ENCODE measurements at regions not wholly inside any gene's neighbourhood (a gene's known extent, or its start where the extent isn't known, plus 50 kb on each side); places are given as distances from the start of the nearest gene placed in this dataset.
"Not testable (repeated sequence)": the region's sequence is repeated elsewhere in the genome, so short reads cannot be mapped to it uniquely, and the experiment has no call there.

GRCh38 chr12:46573347-46573658 is 200.7 kb upstream of the SLC38A2 start:
- Mint-ChIP-seq H3K4me1 (no peaks in the 10 kb centered on the region), H3K27ac (ENCODE audit: low read depth) (no peak overlapping the region), H3K36me3 (ENCODE audit: insufficient read depth) (no peaks in the 10 kb centered on the region), H3K27me3 (no peaks in the 10 kb centered on the region), H3K4me3 (no peak overlapping the region), H3K9me3 (peaks cover 6% of the 10 kb centered on the region)
- ATAC-seq (replicated peaks; ENCODE audit: extremely low read depth, poor library complexity, severe bottlenecking) (no peak), DNase-seq (ENCODE audit: low spot score in 2 of 2) (no peak)

- Mint-ChIP-seq H3K27me3 (no peaks in the 10 kb centered on the region), H3K27ac (ENCODE audit: low read depth) (no peak overlapping the region)
These were observed 200.2 kb upstream of the SLC38A2 start for GRCh38 chr12:46572644-46573346.

GRCh38 chr12:46571608-46572007 is 199.0 kb upstream of the SLC38A2 start:
- no peak for DNase-seq (ENCODE audit: low spot score in 2 of 2)
- Mint-ChIP-seq H3K36me3 (ENCODE audit: insufficient read depth) (no peaks in the 10 kb centered on the region), H3K27ac (ENCODE audit: low read depth) (no peak overlapping the region), H3K9me3 (peaks cover 14% of the 10 kb centered on the region), H3K4me1 (no peaks in the 10 kb centered on the region), H3K27me3 (no peaks in the 10 kb centered on the region), H3K4me3 (no peak overlapping the region)
- ATAC-seq (replicated peaks; ENCODE audit: extremely low read depth, poor library complexity, severe bottlenecking) = no peak

More at GRCh38 chr12:46572644-46573346, 200.2 kb upstream of the SLC38A2 start:
- Mint-ChIP-seq H3K4me3 (no peak overlapping the region), H3K4me1 (no peaks in the 10 kb centered on the region), H3K36me3 (ENCODE audit: insufficient read depth) (no peaks in the 10 kb centered on the region), H3K9me3 (peaks cover 6% of the 10 kb centered on the region)
- no peak for ATAC-seq (replicated peaks; ENCODE audit: extremely low read depth, poor library complexity, severe bottlenecking)
- DNase-seq (ENCODE audit: low spot score in 2 of 2) = no peak

- no peaks in the 10 kb centered on the region for H3K36me3 Mint-ChIP-seq (ENCODE audit: insufficient read depth)
- ATAC-seq (replicated peaks; ENCODE audit: extremely low read depth, poor library complexity, severe bottlenecking) (no peak), DNase-seq (ENCODE audit: low spot score in 2 of 2) (no peak)
- H3K27ac Mint-ChIP-seq (ENCODE audit: low read depth) = no peak overlapping the region
- no peaks in the 10 kb centered on the region for H3K4me1 Mint-ChIP-seq
- H3K4me3 Mint-ChIP-seq = no peak overlapping the region
- H3K27me3 Mint-ChIP-seq = no peaks in the 10 kb centered on the region
- H3K9me3 Mint-ChIP-seq = peaks cover 21% of the 10 kb centered on the region
These were observed 197.4 kb upstream of the SLC38A2 start for GRCh38 chr12:46569826-46570439.

GRCh38 chr12:46567667-46568066 is 195.1 kb upstream of the SLC38A2 start:
- ATAC-seq (replicated peaks; ENCODE audit: extremely low read depth, poor library complexity, severe bottlenecking) (no peak), DNase-seq (ENCODE audit: low spot score in 2 of 2) (no peak)
- Mint-ChIP-seq H3K27ac (ENCODE audit: low read depth) (no peak overlapping the region), H3K4me1 (no peaks in the 10 kb centered on the region), H3K9me3 (peaks cover 21% of the 10 kb centered on the region), H3K36me3 (ENCODE audit: insufficient read depth) (peaks cover 2% of the 10 kb centered on the region), H3K27me3 (no peaks in the 10 kb centered on the region), H3K4me3 (no peak overlapping the region)

- no peak overlapping the region for H3K27ac Mint-ChIP-seq (ENCODE audit: low read depth)
- H3K4me3 Mint-ChIP-seq = no peak overlapping the region
- H3K9me3 Mint-ChIP-seq = peaks cover 15% of the 10 kb centered on the region
- ATAC-seq (replicated peaks; ENCODE audit: extremely low read depth, poor library complexity, severe bottlenecking) (no peak), DNase-seq (ENCODE audit: low spot score in 2 of 2) (no peak)
- H3K4me1 Mint-ChIP-seq = no peaks in the 10 kb centered on the region
- H3K27me3 Mint-ChIP-seq = no peaks in the 10 kb centered on the region
- H3K36me3 Mint-ChIP-seq (ENCODE audit: insufficient read depth) = peaks cover 2% of the 10 kb centered on the region
These were observed 190.2 kb upstream of the SLC38A2 start for GRCh38 chr12:46562625-46563225.

GRCh38 chr12:46561769-46562624 is 189.4 kb upstream of the SLC38A2 start:
- not testable (repeated sequence) for ATAC-seq (replicated peaks; ENCODE audit: extremely low read depth, poor library complexity, severe bottlenecking); H3K27me3 Mint-ChIP-seq; H3K4me3 Mint-ChIP-seq; H3K36me3 Mint-ChIP-seq (ENCODE audit: insufficient read depth); DNase-seq (ENCODE audit: low spot score in 2 of 2); H3K27ac Mint-ChIP-seq (ENCODE audit: low read depth); H3K4me1 Mint-ChIP-seq
- H3K9me3 Mint-ChIP-seq = peaks cover 10% of the 10 kb centered on the region

- Mint-ChIP-seq H3K4me3 (no peak overlapping the region), H3K27ac (ENCODE audit: low read depth) (no peak overlapping the region), H3K27me3 (no peaks in the 10 kb centered on the region), H3K36me3 (ENCODE audit: insufficient read depth) (peaks cover 2% of the 10 kb centered on the region), H3K4me1 (no peaks in the 10 kb centered on the region), H3K9me3 (peaks cover under 1% of the 10 kb centered on the region)
- DNase-seq (ENCODE audit: low spot score in 2 of 2) (no peak), ATAC-seq (replicated peaks; ENCODE audit: extremely low read depth, poor library complexity, severe bottlenecking) (no peak)
These were observed 188.3 kb upstream of the SLC38A2 start for GRCh38 chr12:46560874-46561273.

GRCh38 chr12:46560089-46560488 is 187.5 kb upstream of the SLC38A2 start:
- Mint-ChIP-seq H3K9me3 (no peaks in the 10 kb centered on the region), H3K27me3 (no peaks in the 10 kb centered on the region), H3K4me3 (no peak overlapping the region), H3K27ac (ENCODE audit: low read depth) (no peak overlapping the region), H3K4me1 (no peaks in the 10 kb centered on the region), H3K36me3 (ENCODE audit: insufficient read depth) (peaks cover 2% of the 10 kb centered on the region)
- DNase-seq (ENCODE audit: low spot score in 2 of 2) (no peak), ATAC-seq (replicated peaks; ENCODE audit: extremely low read depth, poor library complexity, severe bottlenecking) (no peak)

GRCh38 chr12:46559311-46559710 is 186.7 kb upstream of the SLC38A2 start:
- H3K4me1 Mint-ChIP-seq = no peaks in the 10 kb centered on the region
- H3K9me3 Mint-ChIP-seq = no peaks in the 10 kb centered on the region
- DNase-seq (ENCODE audit: low spot score in 2 of 2) (no peak), ATAC-seq (replicated peaks; ENCODE audit: extremely low read depth, poor library complexity, severe bottlenecking) (no peak)
- no peak overlapping the region for H3K4me3 Mint-ChIP-seq
- H3K27ac Mint-ChIP-seq (ENCODE audit: low read depth) = no peak overlapping the region
- no peaks in the 10 kb centered on the region for H3K27me3 Mint-ChIP-seq
- H3K36me3 Mint-ChIP-seq (ENCODE audit: insufficient read depth) = peaks cover 2% of the 10 kb centered on the region

- H3K4me1 Mint-ChIP-seq = no peaks in the 10 kb centered on the region
- no peak for DNase-seq (ENCODE audit: low spot score in 2 of 2)
- peaks cover 2% of the 10 kb centered on the region for H3K36me3 Mint-ChIP-seq (ENCODE audit: insufficient read depth)
- no peaks in the 10 kb centered on the region for H3K9me3 Mint-ChIP-seq
- no peak overlapping the region for H3K27ac Mint-ChIP-seq (ENCODE audit: low read depth)
- no peak for ATAC-seq (replicated peaks; ENCODE audit: extremely low read depth, poor library complexity, severe bottlenecking)
- H3K4me3 Mint-ChIP-seq = no peak overlapping the region
- H3K27me3 Mint-ChIP-seq = no peaks in the 10 kb centered on the region
These were observed 186.1 kb upstream of the SLC38A2 start for GRCh38 chr12:46558677-46559076.

- Mint-ChIP-seq H3K27me3 (peaks cover under 1% of the 10 kb centered on the region), H3K9me3 (no peaks in the 10 kb centered on the region), H3K4me1 (no peaks in the 10 kb centered on the region), H3K4me3 (no peak overlapping the region), H3K36me3 (ENCODE audit: insufficient read depth) (no peaks in the 10 kb centered on the region), H3K27ac (ENCODE audit: low read depth) (no peak overlapping the region)
- ATAC-seq (replicated peaks; ENCODE audit: extremely low read depth, poor library complexity, severe bottlenecking) (no peak), DNase-seq (ENCODE audit: low spot score in 2 of 2) (no peak)
These were observed 185.2 kb upstream of the SLC38A2 start for GRCh38 chr12:46557539-46558373.

Data from central memory CD8-positive, alpha-beta T cell (primary cell).